Fibroblast of gingiva (primary cell): ENCODE measurements at regions not wholly inside any gene's neighbourhood (a gene's known extent, or its start where the extent isn't known, plus 50 kb on each side); places are given as distances from the start of the nearest gene placed in this dataset.
"Not testable (repeated sequence)": the region's sequence is repeated elsewhere in the genome, so short reads cannot be mapped to it uniquely, and the experiment has no call there.

ENCODE experiments used
- DNase-seq: peaks from one replicate; pipeline ENCODE4 v3.0.0-alpha.2; 2011; ENCODE audit warnings: low read depth

DNA sequence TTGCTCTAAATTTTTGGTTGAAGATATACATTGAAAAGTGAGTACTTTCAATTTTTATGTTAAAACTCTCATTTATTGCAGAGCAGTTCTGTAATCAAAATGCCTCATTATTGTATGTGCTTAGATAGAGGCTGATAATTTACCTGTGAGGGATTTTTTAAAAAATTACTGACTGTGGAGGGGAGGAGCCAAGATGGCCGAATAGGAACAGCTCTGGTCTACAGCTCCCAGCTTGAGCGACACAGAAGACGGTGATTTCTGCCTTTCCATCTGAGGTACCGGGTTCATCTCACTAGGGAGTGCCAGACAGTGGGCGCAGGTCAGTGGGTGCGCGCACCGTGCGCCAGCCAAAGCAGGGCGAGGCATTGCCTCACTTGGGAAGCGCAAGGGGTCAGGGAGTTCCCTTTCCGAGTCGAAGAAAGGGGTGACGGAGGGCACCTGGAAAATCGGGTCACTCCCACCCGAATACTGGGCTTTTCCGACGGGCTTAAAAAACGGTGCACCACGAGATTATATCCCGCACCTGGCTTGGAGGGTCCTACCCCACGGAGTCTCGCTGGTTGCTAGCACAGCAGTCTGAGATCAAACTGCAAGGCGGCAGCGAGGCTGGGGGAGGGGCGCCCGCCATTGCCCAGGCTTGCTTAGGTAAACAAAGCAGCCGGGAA is 89.4 kb downstream of the DDX11 start:
- DNase-seq: not testable (repeated sequence)

DNA sequence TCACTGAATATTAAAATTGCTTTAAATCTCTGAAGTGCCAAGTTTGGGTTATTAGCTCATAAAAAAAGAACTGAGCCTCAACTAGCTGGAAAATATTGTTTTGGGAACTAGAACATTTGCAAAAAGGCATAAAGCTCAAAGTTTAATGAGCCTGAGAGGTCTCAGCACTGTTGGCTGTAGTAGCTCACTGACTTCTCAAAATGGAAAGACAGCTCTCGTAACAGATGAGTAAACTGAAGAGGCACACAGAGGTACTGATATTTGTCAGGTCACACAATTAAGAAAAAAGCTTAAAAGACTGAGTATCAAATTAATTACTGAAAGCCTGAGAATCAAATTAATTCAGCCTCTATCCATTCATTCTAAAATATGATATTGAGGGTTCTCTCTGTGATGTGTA is 100.6 kb downstream of the DDX11 start:
- not testable (repeated sequence) for DNase-seq

DNA sequence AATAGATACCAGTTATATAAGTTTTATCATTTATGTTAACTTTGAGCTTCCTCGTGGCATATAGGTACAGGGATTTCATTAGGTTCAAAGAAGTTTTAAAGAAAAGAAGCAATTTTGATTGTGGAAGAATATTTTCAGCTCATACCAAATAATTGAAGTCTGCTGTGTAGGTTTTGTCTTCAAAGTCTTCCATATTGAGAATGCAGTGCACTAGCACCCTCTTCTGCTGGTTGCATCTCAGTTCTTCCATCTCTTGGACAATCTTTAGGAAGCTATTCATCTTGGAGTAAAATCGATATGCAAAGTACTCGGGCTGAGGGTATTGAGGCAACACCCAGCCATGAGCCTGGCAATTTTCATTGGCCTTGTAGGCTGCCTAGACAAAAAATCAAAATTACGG is 103.9 kb downstream of the DDX11 start:
- DNase-seq: not testable (repeated sequence)

DNA sequence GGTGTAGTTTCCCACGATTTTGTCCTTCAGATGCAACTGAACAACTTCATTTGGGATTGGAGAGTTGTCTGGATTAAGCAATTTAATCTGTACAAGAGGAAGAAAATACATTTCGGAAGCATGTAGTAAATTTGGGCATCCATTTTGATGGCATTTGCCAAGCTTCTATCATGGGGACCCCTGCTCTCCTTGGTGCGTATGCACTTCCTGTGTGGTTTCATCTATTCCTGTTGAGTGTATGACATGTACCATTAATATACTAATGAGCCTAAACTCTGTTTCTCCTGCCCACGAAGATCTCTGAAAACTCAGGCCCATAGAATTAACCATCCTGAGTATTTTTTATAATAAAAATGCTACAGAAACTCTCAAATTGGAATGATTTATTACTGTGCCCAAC is 105.2 kb downstream of the DDX11 start:
- DNase-seq: not testable (repeated sequence)

- not testable (repeated sequence) for DNase-seq
Measured at GRCh38 chr12:31179627-31180237, 106.1 kb downstream of the DDX11 start.

- not testable (repeated sequence) for DNase-seq
Measured at GRCh38 chr12:31182571-31182970, 108.9 kb downstream of the DDX11 start.

DNA sequence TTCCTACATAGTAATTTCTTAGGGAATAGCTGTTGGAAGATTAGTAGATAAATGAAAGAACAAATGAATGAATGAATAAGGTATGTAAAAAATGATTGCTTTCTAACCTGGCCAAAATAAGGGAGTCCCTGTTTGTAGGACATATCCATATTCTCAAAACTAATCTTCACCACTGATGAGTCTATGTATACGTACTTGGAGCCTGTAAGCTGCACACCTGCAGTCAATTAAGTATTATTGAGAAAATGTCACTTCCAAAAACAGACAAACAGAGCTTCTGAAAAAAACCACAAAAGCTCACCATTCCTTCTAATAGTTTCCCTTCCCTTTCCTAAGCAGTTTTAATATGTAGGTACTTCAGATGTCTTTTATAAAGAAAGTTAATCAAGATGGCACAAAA is 109.4 kb downstream of the DDX11 start:
- not testable (repeated sequence) for DNase-seq

DNA sequence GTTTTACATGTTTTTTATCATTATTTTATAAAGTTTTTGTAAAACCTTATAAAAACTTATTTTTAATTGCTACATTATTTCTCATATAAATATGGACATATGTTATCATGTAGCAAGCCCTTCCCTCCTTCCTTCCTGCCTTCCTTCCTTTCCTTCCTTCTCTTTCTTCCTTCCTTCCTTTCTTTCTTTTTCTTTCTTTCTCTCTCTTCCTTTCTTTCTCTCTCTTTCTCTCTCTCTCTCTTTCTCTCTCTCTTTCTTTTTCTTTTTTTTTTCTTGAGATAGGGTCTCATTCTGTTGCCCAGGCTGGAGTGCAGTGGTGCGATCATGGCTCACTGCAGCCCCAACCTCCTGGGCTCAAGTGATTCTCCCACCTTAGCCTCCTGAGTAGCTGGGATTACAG is 110.2 kb downstream of the DDX11 start:
- DNase-seq: not testable (repeated sequence)

- not testable (repeated sequence) for DNase-seq
Measured at GRCh38 chr12:31184667-31185066, 111.0 kb downstream of the DDX11 start.

DNA sequence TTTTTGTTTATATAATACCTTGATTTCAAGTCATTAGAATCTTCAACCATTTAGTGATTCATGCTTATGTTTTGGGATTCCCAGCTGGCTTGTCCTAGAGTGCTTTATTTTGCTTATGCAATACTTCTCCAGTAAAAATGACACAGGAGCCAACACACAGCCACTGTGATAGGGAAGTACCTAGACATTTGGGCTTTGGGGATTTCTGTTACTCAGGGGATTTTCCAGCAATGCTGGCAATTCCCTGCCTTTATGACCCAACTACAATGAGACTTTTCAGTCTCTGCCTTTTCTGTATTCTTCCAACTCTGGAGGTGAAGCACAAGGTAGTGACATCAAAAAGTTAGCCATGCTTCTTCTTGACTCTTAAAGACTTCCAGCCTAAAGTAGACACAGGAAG is 119.0 kb downstream of the DDX11 start:
- not testable (repeated sequence) for DNase-seq

DNA sequence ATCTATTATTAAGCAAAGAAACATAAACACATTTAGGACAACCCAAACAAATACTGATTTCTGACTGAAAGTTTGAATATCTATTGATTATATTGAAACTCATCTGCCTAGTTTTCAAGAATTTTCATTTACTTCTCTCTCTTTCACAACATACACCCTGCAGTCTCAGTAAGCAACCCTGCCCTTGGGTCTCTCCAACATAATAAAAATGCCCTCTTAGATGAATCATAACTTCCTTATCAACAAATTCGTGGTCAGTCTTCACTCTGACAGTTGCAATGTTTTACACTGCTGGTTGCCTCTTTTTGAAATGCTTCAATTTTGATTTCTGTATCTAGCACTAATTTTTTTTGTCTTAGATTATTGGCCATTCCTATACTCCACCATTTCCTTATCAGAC is 122.0 kb downstream of the DDX11 start:
- DNase-seq: not testable (repeated sequence)

- not testable (repeated sequence) for DNase-seq
Measured at GRCh38 chr12:31199476-31199875, 125.8 kb downstream of the DDX11 start.

DNA sequence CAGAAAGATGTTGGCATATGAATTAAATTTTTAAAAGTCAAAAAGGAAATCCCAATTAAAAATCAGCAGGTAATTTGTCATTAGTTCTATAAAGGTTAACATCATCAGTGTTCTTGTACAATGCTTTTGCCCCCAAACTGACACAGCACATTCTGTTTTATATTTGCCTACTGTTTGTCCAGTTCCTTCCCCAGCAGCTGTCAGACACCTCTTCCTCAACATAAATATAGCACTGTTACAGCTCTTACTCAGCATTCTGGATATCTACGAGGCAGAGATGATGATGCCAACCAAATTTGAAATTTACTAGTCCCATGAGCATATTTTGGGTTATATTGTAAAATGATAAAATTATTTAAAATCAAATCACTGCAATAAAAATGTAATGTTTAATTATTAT is 124.6 kb downstream of the SINHCAF start:
- no peak for DNase-seq

- DNase-seq: no peak
Measured at GRCh38 chr12:31203261-31203660, 122.7 kb downstream of the SINHCAF start.

DNA sequence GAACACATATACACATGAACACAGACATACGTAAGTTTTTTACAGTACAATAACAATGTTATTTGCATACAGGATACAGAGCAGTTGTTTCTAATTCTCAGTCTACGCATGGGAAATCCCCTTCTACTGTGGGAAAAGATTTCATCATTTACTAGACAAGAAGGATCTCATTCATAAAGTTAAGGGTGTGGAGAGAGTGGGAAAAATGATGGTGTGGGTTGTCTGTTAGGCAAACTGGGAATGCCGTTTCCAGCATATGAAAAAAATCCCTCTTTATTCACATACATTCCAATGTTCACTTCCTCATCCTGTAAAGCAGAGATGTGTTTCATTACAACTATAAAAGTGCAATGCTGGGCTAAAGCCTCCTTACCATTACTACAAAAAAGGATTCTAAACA is 120.9 kb downstream of the SINHCAF start:
- DNase-seq: peak; percentile 11

DNA sequence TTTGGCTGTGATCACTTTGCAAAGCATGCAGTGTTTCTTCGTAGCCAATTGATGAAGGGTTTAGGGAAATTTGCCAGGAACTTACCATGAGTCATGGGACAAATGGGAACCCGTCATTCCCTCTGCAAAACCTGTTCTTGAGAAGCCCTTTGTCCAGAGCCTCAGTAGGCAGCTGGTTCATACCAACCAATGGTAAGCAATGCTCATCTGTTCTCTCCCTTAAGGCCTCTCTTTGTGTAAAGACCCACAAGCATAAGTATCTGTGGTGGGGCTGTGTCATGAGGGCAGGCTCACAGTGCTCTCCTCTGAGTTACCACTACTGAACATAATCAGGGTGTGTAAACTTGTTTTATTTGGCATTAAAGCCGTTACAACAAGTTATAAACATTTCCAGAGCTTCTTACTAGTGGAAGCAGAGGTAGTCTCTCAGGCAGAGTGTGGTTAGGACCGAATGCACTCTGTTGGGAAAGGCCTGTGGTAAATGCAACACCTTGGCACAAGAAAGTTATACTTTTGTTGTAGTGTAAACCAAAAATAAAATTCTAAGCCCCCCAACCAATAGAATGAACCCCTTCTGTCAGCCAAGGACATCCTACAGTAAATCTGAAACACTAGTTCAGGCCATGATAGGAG is 119.8 kb downstream of the SINHCAF start:
- DNase-seq: peak; percentile 34

DNA sequence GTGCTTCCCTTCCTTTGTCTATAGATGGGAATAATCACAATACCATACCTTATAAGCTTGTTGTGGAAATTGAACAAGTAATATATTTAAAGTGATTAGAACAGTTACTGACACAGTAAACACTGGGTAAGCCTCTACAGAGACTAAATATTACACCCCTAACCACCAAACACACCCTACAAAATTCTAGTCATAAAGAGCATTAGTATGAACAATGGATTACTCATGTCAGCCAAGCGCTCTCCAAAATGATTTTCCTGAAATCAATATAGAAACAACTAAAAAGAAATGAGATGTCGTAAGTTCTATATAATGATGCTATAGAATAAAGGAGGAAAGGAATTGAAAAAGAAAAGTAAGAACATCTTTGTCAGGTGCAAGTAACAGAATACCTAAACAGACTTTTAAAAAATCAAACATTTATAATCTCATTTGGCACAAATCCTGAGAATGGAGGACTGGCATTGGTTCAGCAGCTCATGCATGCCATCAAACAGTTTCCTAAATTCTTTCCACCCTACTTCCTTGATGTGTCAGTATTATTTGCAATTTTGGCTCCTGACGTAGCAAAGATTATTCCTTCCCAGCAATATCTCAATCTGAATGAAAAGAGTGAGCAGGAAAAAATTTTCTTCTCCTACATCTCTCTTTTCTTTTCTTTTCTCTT is 118.0 kb downstream of the SINHCAF start:
- no peak for DNase-seq

- no peak for DNase-seq
Measured at GRCh38 chr12:31210104-31210503, 115.8 kb downstream of the SINHCAF start.

DNA sequence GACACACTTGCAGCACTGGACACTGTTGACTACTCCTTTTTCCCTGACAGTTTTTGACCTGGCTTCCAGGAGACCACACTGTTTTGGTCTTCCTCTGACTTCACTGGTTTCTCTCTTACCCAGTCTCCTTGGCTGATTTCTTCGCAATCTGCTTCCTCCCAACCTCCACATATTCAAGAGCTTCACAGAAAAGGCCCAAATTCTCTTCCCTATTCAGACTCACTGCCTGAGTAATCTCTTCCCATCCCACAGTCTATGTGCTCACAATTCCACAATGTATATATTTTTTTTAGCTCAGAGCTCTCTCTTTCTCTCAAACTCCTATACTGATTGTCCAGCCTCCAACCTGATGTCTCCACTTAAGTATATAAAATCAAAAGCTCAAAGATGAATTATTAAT is 115.4 kb downstream of the SINHCAF start:
- DNase-seq: no peak

- DNase-seq: no peak
Measured at GRCh38 chr12:31214626-31215517, 111.1 kb downstream of the SINHCAF start.

DNA sequence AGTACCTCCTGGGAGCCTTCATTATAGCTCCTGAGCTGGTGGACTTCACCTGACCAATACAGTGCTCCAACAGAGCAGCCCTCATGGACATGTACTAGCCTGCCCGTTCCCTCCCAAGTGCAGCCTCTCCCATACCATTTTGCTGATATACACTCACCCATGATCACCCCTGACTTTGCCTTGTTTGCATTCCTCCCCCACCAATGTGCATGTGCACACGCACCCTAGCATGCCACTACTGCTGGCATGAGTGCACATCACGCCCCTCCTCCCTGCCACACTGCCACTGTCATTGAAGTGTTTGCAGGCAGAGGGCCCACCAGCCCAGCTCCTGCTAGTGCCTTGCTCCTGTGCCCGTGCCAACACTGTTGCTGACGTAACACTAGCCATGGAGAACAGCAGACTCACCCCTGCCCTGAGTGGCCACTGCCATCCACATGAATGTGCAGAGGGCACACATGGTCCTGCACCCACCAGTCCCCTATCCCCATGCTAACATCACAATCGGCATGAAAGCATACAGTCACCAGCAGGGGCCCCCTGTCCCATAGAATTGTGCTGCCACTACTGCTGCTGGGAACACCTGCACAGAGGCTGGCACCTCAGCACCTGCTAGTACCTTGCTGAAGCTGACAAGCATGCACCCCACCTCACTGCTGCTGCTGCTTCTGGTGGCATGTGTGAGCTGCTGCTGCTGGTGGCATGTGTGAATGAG is 110.3 kb downstream of the SINHCAF start:
- no peak for DNase-seq
